Neural progenitor cell (in vitro differentiated cells): ENCODE measurements at regions not wholly inside any gene's neighbourhood (a gene's known extent, or its start where the extent isn't known, plus 50 kb on each side); places are given as distances from the start of the nearest gene placed in this dataset.
A peak's percentile ranks its signal among the peaks of the same experiment; 100 is the strongest.

Source experiments
- DNase-seq: peaks from one replicate; pipeline ENCODE4 v3.0.0-alpha.2; 2016; ENCODE audit warnings: low spot score
- H2AFZ ChIP-seq: fragments of 200-600 bp; sonication (generic); replicated peaks from 2 replicates; pipeline ENCODE4 v1.6.1; 2016; ENCODE audit warnings: antibody characterized with exemption
- H3F3A ChIP-seq: fragments of 200-600 bp; sonication (generic); 2 replicates; pipeline ENCODE4 v1.6.1; 2016; ENCODE audit warnings: antibody characterized with exemption, low read depth
- H3K27ac ChIP-seq: fragments of 200-600 bp; sonication (generic); 2 replicates; pipeline ENCODE4 v1.5.1; 2016; ENCODE audit warnings: mild to moderate bottlenecking
- H3K27me3 ChIP-seq: fragments of 200-600 bp; sonication (generic); 2 replicates; pipeline ENCODE4 v1.6.1; 2016; ENCODE audit warnings: mild to moderate bottlenecking, moderate library complexity
- H3K36me3 ChIP-seq: fragments of 200-600 bp; sonication (generic); 2 replicates; pipeline ENCODE4 v1.5.1; 2016
- H3K4me1 ChIP-seq: fragments of 200-600 bp; sonication (generic); 2 replicates; pipeline ENCODE4 v1.6.1; 2016; ENCODE audit warnings: mixed run types
- H3K4me2 ChIP-seq: fragments of 200-600 bp; sonication (generic); 2 replicates; pipeline ENCODE4 v1.6.1; 2016
- H3K4me3 ChIP-seq: fragments of 200-600 bp; sonication (generic); 2 replicates; pipeline ENCODE4 v1.5.1; 2016
- H3K79me2 ChIP-seq: fragments of 200-600 bp; sonication (generic); 2 replicates; pipeline ENCODE4 v1.6.1; 2016; ENCODE audit warnings: low read depth
- H3K9ac ChIP-seq: fragments of 200-600 bp; sonication (generic); 2 replicates; pipeline ENCODE4 v1.6.1; 2016
- H3K9me3 ChIP-seq: fragments of 200-600 bp; sonication (generic); 2 replicates; pipeline ENCODE4 v1.5.1; 2016; ENCODE audit warnings: low read depth
- H4K20me1 ChIP-seq: fragments of 200-600 bp; sonication (generic); 2 replicates; pipeline ENCODE4 v1.6.1; 2016; ENCODE audit warnings: low read depth
- H3K27ac Mint-ChIP-seq: 3 replicates; pipeline ENCODE4 v1.8.0; 2021; ENCODE audit warnings: mixed read lengths
- H3K27me3 Mint-ChIP-seq: 2 replicates; pipeline ENCODE4 v1.8.0; 2022; ENCODE audit warnings: low read depth, mild to moderate bottlenecking, inconsistent platforms, moderate library complexity, mixed read lengths; ENCODE audit not compliant: insufficient read depth
- H3K36me3 Mint-ChIP-seq: 3 replicates; pipeline ENCODE4 v1.8.0; 2021; ENCODE audit warnings: mixed read lengths
- H3K4me1 Mint-ChIP-seq: 3 replicates; pipeline ENCODE4 v1.8.0; 2021; ENCODE audit warnings: mixed read lengths
- H3K4me3 Mint-ChIP-seq: 3 replicates; pipeline ENCODE4 v1.8.0; 2021; ENCODE audit warnings: mild to moderate bottlenecking, moderate library complexity, mixed read lengths
- H3K9me3 Mint-ChIP-seq: 3 replicates; pipeline ENCODE4 v1.8.0; 2020; ENCODE audit warnings: mixed read lengths
- EZH2 ChIP-seq: fragments of 200-600 bp; sonication (generic); IDR thresholded peaks from 2 replicates; pipeline ENCODE4 v1.6.1; 2017; ENCODE audit warnings: antibody characterized with exemption, mild to moderate bottlenecking, moderate library complexity
- EZH2phosphoT487 ChIP-seq: fragments of 200-600 bp; sonication (generic); IDR thresholded peaks from 2 replicates; pipeline ENCODE4 v1.6.1; 2017; ENCODE audit warnings: antibody characterized with exemption
- TF ChIP-seq, protein P1 (sequence below): fragments of 200-600 bp; sonication (generic); IDR thresholded peaks from 2 replicates; pipeline ENCODE4 v1.5.1; 2017; ENCODE audit warnings: antibody characterized with exemption, mild to moderate bottlenecking

- H3K36me3 ChIP-seq: no peaks in the 10 kb centered on the region
- no peak overlapping the region for H3K9ac ChIP-seq
- no peak overlapping the region for H3K4me3 Mint-ChIP-seq
- H3K27ac ChIP-seq: no peak overlapping the region
- peaks cover 2% of the 10 kb centered on the region for H3K27me3 Mint-ChIP-seq
- H3K9me3 ChIP-seq: no peaks in the 10 kb centered on the region
- H3K4me3 ChIP-seq: no peak overlapping the region
- no peaks in the 10 kb centered on the region for H3K79me2 ChIP-seq
- no peak overlapping the region for H3K27ac Mint-ChIP-seq
- no peaks in the 10 kb centered on the region for H4K20me1 ChIP-seq
- no peak overlapping the region for H2AFZ ChIP-seq
- no peak overlapping the region for H3K4me2 ChIP-seq
- H3K27me3 ChIP-seq: no peaks in the 10 kb centered on the region
- no peak for DNase-seq
- H3F3A ChIP-seq: no peaks in the 10 kb centered on the region
- no peaks in the 10 kb centered on the region for H3K4me1 ChIP-seq
- H3K9me3 Mint-ChIP-seq: no peaks in the 10 kb centered on the region
- TF ChIP-seq EZH2phosphoT487: no peak
- TF ChIP-seq EZH2: no peak
- TF ChIP-seq, protein P1, sequence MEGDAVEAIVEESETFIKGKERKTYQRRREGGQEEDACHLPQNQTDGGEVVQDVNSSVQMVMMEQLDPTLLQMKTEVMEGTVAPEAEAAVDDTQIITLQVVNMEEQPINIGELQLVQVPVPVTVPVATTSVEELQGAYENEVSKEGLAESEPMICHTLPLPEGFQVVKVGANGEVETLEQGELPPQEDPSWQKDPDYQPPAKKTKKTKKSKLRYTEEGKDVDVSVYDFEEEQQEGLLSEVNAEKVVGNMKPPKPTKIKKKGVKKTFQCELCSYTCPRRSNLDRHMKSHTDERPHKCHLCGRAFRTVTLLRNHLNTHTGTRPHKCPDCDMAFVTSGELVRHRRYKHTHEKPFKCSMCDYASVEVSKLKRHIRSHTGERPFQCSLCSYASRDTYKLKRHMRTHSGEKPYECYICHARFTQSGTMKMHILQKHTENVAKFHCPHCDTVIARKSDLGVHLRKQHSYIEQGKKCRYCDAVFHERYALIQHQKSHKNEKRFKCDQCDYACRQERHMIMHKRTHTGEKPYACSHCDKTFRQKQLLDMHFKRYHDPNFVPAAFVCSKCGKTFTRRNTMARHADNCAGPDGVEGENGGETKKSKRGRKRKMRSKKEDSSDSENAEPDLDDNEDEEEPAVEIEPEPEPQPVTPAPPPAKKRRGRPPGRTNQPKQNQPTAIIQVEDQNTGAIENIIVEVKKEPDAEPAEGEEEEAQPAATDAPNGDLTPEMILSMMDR: no peak
- H3K36me3 Mint-ChIP-seq: no peaks in the 10 kb centered on the region
- H3K4me1 Mint-ChIP-seq: peaks cover 9% of the 10 kb centered on the region
Observed at GRCh38 chr3:43968465-43968864, 273.2 kb upstream of the TOPAZ1 start.

- TF ChIP-seq EZH2 (no peak), EZH2phosphoT487 (no peak)
- TF ChIP-seq, protein P1: no peak
- no peaks in the 10 kb centered on the region for H4K20me1 ChIP-seq
- H3K4me1 Mint-ChIP-seq: peaks cover 9% of the 10 kb centered on the region
Observed at GRCh38 chr3:43969944-43970343, 271.7 kb upstream of the TOPAZ1 start.

DNA sequence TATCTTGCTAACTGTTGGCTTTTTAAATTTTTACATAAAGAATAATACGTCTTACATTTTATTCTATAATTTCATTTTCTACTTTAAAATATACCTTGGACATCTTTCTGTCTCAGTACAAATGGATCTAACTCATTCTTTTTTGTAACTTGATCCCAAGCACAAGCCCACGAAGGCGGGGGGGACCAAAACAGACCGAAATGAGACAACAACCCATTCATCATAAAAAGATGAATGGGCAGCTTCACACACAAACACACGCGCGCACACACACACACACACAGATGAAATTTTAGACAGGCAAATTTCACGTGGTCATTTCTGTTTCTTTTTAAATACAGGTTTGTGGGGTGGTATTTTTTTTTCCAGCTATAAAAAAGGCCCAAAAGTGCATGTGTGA is 271.3 kb upstream of the TOPAZ1 start:
- H3K36me3 ChIP-seq: no peaks in the 10 kb centered on the region
- H3K27ac Mint-ChIP-seq: no peak overlapping the region
- H4K20me1 ChIP-seq: no peaks in the 10 kb centered on the region
- H3K4me1 ChIP-seq: no peaks in the 10 kb centered on the region
- no peak overlapping the region for H2AFZ ChIP-seq
- H3K4me3 ChIP-seq: no peak overlapping the region
- no peaks in the 10 kb centered on the region for H3K36me3 Mint-ChIP-seq
- H3K27ac ChIP-seq: no peak overlapping the region
- H3K4me2 ChIP-seq: no peak overlapping the region
- no peak overlapping the region for H3K4me3 Mint-ChIP-seq
- no peak for DNase-seq
- H3K27me3 Mint-ChIP-seq: no peaks in the 10 kb centered on the region
- H3K4me1 Mint-ChIP-seq: peaks cover 9% of the 10 kb centered on the region
- no peak overlapping the region for H3K9ac ChIP-seq
- no peaks in the 10 kb centered on the region for H3K9me3 ChIP-seq
- no peaks in the 10 kb centered on the region for H3K79me2 ChIP-seq
- H3F3A ChIP-seq: no peaks in the 10 kb centered on the region
- H3K9me3 Mint-ChIP-seq: no peaks in the 10 kb centered on the region
- no peaks in the 10 kb centered on the region for H3K27me3 ChIP-seq
- no peak for TF ChIP-seq EZH2phosphoT487
- TF ChIP-seq, protein P1: no peak
- no peak for TF ChIP-seq EZH2

More at GRCh38 chr3:43969944-43970343, 271.7 kb upstream of the TOPAZ1 start:
- no peaks in the 10 kb centered on the region for H3K36me3 Mint-ChIP-seq
- no peaks in the 10 kb centered on the region for H3K27me3 ChIP-seq
- H3K9me3 ChIP-seq: no peaks in the 10 kb centered on the region
- no peak overlapping the region for H3K27ac Mint-ChIP-seq
- DNase-seq: no peak
- H2AFZ ChIP-seq: no peak overlapping the region
- H3K79me2 ChIP-seq: no peaks in the 10 kb centered on the region
- H3K4me2 ChIP-seq: no peak overlapping the region
- H3K4me3 Mint-ChIP-seq: no peak overlapping the region
- H3K4me1 ChIP-seq: no peaks in the 10 kb centered on the region
- no peaks in the 10 kb centered on the region for H3F3A ChIP-seq
- H3K36me3 ChIP-seq: no peaks in the 10 kb centered on the region
- no peak overlapping the region for H3K4me3 ChIP-seq
- no peaks in the 10 kb centered on the region for H3K9me3 Mint-ChIP-seq
- no peaks in the 10 kb centered on the region for H3K27me3 Mint-ChIP-seq
- no peak overlapping the region for H3K27ac ChIP-seq
- H3K9ac ChIP-seq: no peak overlapping the region

DNA sequence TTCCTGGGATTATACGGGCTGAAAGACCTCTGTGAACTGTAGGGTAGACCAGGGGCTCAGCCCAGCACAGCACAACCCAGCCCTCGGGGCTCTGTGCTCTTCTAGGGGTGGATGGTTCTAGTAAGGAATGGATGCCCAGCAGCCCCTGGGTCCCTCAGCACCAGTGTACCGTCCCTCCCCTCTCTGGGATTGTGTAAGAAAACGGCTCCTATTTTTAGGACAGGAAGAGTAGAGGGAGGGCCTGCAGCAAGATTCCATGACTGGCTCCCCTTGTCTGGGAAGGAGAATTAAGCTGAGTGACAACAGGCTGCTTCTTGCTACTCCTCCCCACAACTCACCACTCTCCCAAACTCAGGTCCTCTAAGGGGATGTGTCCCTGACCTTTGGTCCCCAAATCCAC is 270.8 kb upstream of the TOPAZ1 start:
- H3K9me3 Mint-ChIP-seq: no peaks in the 10 kb centered on the region

More for the DNA sequence above, 270.8 kb upstream of the TOPAZ1 start:
- no peaks in the 10 kb centered on the region for H3K79me2 ChIP-seq
- H4K20me1 ChIP-seq: no peaks in the 10 kb centered on the region
- H3K36me3 ChIP-seq: no peaks in the 10 kb centered on the region
- no peaks in the 10 kb centered on the region for H3F3A ChIP-seq
- no peak overlapping the region for H3K9ac ChIP-seq
- Mint-ChIP-seq H3K27ac (peak overlapping the region; percentile 60), H3K4me3 (no peak overlapping the region), H3K4me1 (peaks cover 9% of the 10 kb centered on the region), H3K36me3 (no peaks in the 10 kb centered on the region), H3K27me3 (no peaks in the 10 kb centered on the region)
- no peak overlapping the region for H3K4me3 ChIP-seq
- H3K9me3 ChIP-seq: no peaks in the 10 kb centered on the region
- no peaks in the 10 kb centered on the region for H3K27me3 ChIP-seq
- TF ChIP-seq, protein P1: no peak
- H3K4me2 ChIP-seq: no peak overlapping the region
- no peak overlapping the region for H2AFZ ChIP-seq
- H3K4me1 ChIP-seq: no peaks in the 10 kb centered on the region
- H3K27ac ChIP-seq: no peak overlapping the region
- no peak for DNase-seq
